SK-N-SH treated with all-trans-retinoic acid at 6 μM for 48 hours (cell line): ENCODE measurements at regions not wholly inside any gene's neighbourhood (a gene's known extent, or its start where the extent isn't known, plus 50 kb on each side); places are given as distances from the start of the nearest gene placed in this dataset.

Experiments used
- ARNTL ChIP-seq: fragments of 450-650 bp; formaldehyde crosslinking; IDR thresholded peaks from 2 replicates; pipeline ENCODE4 v1.5.0; 2020; ENCODE audit warnings: low read depth, mild to moderate bottlenecking, moderate library complexity, borderline replicate concordance
- CREB5 ChIP-seq: fragments of 250-450 bp; sonication (Bioruptor Pico); IDR thresholded peaks from 2 replicates; pipeline ENCODE4 v1.5.1; 2020; ENCODE audit warnings: low read depth, mild to moderate bottlenecking, moderate library complexity
- CSDC2 ChIP-seq: fragments of 250-450 bp; sonication (Bioruptor Pico); IDR thresholded peaks from 2 replicates; pipeline ENCODE4 v1.5.0; 2020; ENCODE audit warnings: mild to moderate bottlenecking, moderate library complexity
- CSRNP3 ChIP-seq: fragments of 250-450 bp; sonication (Bioruptor Pico); IDR thresholded peaks from 2 replicates; pipeline ENCODE4 v1.5.1; 2021; ENCODE audit warnings: mild to moderate bottlenecking, moderate library complexity
- ESRRG ChIP-seq: fragments of 250-450 bp; sonication (Bioruptor Pico); IDR thresholded peaks from 2 replicates; pipeline ENCODE4 v1.6.1; 2021; ENCODE audit warnings: mild to moderate bottlenecking
- PATZ1 ChIP-seq: fragments of 250-450 bp; sonication (Bioruptor Pico); IDR thresholded peaks from 2 replicates; pipeline ENCODE4 v1.8.0; 2020; ENCODE audit warnings: mild to moderate bottlenecking, moderate library complexity, borderline replicate concordance
- POU6F1 ChIP-seq: fragments of 250-450 bp; sonication (Bioruptor Pico); IDR thresholded peaks from 2 replicates; pipeline ENCODE4 v1.8.0; 2021; ENCODE audit warnings: low read depth, mild to moderate bottlenecking, moderate library complexity, borderline replicate concordance
- RARB ChIP-seq: fragments of 250-450 bp; sonication (Bioruptor Pico); IDR thresholded peaks from 2 replicates; pipeline ENCODE4 v1.8.0; 2021; ENCODE audit warnings: mild to moderate bottlenecking, moderate library complexity
- ZC3H10 ChIP-seq: fragments of 250-450 bp; sonication (Bioruptor Pico); IDR thresholded peaks from 2 replicates; pipeline ENCODE4 v1.5.1; 2021; ENCODE audit warnings: mild to moderate bottlenecking, moderate library complexity
- ZFP3 ChIP-seq: fragments of 250-450 bp; sonication (Bioruptor Pico); IDR thresholded peaks from 2 replicates; pipeline ENCODE4 v1.5.0; 2020; ENCODE audit warnings: mild to moderate bottlenecking, moderate library complexity
- ZFP30 ChIP-seq: fragments of 450-650 bp; formaldehyde crosslinking; IDR thresholded peaks from 2 replicates; pipeline ENCODE4 v1.5.0; 2022; ENCODE audit warnings: mild to moderate bottlenecking, moderate library complexity
- ZNF70 ChIP-seq: fragments of 450-650 bp; formaldehyde crosslinking; IDR thresholded peaks from 2 replicates; pipeline ENCODE4 v1.5.0; 2020; ENCODE audit warnings: mild to moderate bottlenecking, moderate library complexity
- ZNF8 ChIP-seq: fragments of 450-650 bp; formaldehyde crosslinking; IDR thresholded peaks from 2 replicates; pipeline ENCODE4 v1.5.0; 2020; ENCODE audit warnings: mild to moderate bottlenecking, moderate library complexity

GRCh38 chrX:46254641-46255040 is 290.6 kb downstream of the ZNF674 start:
- TF ChIP-seq PATZ1 (no peak), RARB (CRISPR knock-in tag) (no peak), ESRRG (CRISPR knock-in tag) (no peak), CSDC2 (CRISPR knock-in tag) (no peak), CREB5 (CRISPR knock-in tag) (no peak), ARNTL (no peak), ZNF70 (CRISPR knock-in tag) (no peak), ZFP30 (CRISPR knock-in tag) (no peak), POU6F1 (CRISPR knock-in tag) (no peak), ZFP3 (CRISPR knock-in tag) (no peak), CSRNP3 (CRISPR knock-in tag) (no peak), ZNF8 (CRISPR knock-in tag) (no peak), ZC3H10 (no peak)
